Ascending aorta (tissue), 2 donors: ENCODE measurements at regions not wholly inside any gene's neighbourhood (a gene's known extent, or its start where the extent isn't known, plus 50 kb on each side); places are given as distances from the start of the nearest gene placed in this dataset.

ENCODE experiments used
- DNase-seq, 2 donors: peaks; one replicate each; pipeline ENCODE4 v3.0.0-alpha.2; 2019; ENCODE audit warnings: low spot score in 2 of 2
- H3K27ac ChIP-seq, 2 donors: fragments of 200-600 bp; sonication (generic); one replicate each; pipeline ENCODE4 v1.5.1; 2016 to 2017; ENCODE audit warnings: mild to moderate bottlenecking in 1 of 2
- H3K27me3 ChIP-seq: fragments of 200-600 bp; sonication (generic); one replicate; pipeline ENCODE4 v1.5.1; 2017
- H3K36me3 ChIP-seq, 2 donors: fragments of 200-600 bp; sonication (generic); one replicate each; pipeline ENCODE4 v1.5.1; 2016
- H3K4me1 ChIP-seq, 2 donors: fragments of 200-600 bp; sonication (generic); one replicate each; pipeline ENCODE4 v1.5.1; 2016 to 2017; ENCODE audit warnings: mild to moderate bottlenecking in 1 of 2
- H3K4me3 ChIP-seq, 2 donors: fragments of 200-600 bp; sonication (generic); one replicate each; pipeline ENCODE4 v1.5.1; 2016 to 2017; ENCODE audit warnings: mild to moderate bottlenecking in 1 of 2
- H3K9me3 ChIP-seq, 2 donors: fragments of 200-600 bp; sonication (generic); one replicate each; pipeline ENCODE4 v1.5.1; 2016
- intact Hi-C: fragments of 100-400 bp; cut with DNase I; formaldehyde crosslinking; loops from one replicate; pipeline ENCODE4 v1.15.1; 2023
- TF ChIP-seq, protein P1 (sequence below), 3 experiments: fragments of 200-600 bp in 2 of 3; fragments of 450-650 bp in 1 of 3; sonication (generic) in 2 of 3; IDR thresholded peaks; one replicate each; pipeline ENCODE4 v1.5.1; 2016 to 2019; ENCODE audit warnings: antibody characterized with exemption in 3 of 3, mild to moderate bottlenecking in 1 of 3, moderate library complexity in 1 of 3

DNA sequence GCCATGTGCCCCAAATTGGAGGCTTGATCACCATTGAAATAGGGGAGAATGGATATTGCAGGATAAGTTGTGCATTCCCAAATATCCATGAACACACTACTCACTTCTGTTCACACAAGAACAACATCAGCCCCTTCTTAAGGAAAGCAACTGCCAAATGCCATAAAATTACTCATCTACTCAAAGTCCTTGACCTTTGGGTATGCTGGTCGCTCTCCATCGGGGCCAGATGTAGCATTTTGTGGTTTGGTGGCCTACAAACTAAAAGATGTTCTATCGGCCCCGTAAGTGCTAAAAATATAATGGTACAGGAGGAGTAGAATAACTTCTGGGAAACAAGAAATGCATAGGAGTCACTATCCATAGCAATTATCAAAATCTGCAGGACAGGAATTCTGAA is 362.6 kb downstream of the AEBP2 start:
- intact Hi-C loops, result loop anchor here (5.0 kb wide), 1 partner anchor 45 kb away; no protein-coding TSS in a partner anchor
- H3K27ac ChIP-seq, result peak overlapping the region; percentile 66 to 82
- H3K27me3 ChIP-seq, result no peaks in the 10 kb centered on the region
- no peak overlapping the region for H3K4me3 ChIP-seq
- H3K36me3 ChIP-seq, result no peaks in the 10 kb centered on the region
- DNase-seq, result no peak
- H3K9me3 ChIP-seq, result no peaks in the 10 kb centered on the region
- TF ChIP-seq, protein P1, sequence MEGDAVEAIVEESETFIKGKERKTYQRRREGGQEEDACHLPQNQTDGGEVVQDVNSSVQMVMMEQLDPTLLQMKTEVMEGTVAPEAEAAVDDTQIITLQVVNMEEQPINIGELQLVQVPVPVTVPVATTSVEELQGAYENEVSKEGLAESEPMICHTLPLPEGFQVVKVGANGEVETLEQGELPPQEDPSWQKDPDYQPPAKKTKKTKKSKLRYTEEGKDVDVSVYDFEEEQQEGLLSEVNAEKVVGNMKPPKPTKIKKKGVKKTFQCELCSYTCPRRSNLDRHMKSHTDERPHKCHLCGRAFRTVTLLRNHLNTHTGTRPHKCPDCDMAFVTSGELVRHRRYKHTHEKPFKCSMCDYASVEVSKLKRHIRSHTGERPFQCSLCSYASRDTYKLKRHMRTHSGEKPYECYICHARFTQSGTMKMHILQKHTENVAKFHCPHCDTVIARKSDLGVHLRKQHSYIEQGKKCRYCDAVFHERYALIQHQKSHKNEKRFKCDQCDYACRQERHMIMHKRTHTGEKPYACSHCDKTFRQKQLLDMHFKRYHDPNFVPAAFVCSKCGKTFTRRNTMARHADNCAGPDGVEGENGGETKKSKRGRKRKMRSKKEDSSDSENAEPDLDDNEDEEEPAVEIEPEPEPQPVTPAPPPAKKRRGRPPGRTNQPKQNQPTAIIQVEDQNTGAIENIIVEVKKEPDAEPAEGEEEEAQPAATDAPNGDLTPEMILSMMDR (IDR thresholded peaks at IDR 0.05), result no peak
- H3K4me1 ChIP-seq, result peaks cover 0 to 17% of the 10 kb centered on the region in 2 donors

GRCh38 chr12:19802915-19803314 is 363.6 kb downstream of the AEBP2 start:
- TF ChIP-seq, protein P1 (IDR thresholded peaks at IDR 0.05), result no peak
- Histone ChIP-seq H3K4me1 (peaks cover 2 to 22% of the 10 kb centered on the region in 2 donors), H3K4me3 (no peak overlapping the region), H3K27ac (peak overlapping the region in 1 of 2 donors; percentile 82), H3K27me3 (no peaks in the 10 kb centered on the region), H3K9me3 (no peaks in the 10 kb centered on the region), H3K36me3 (no peaks in the 10 kb centered on the region)
- intact Hi-C loops, result loop anchor here (5.0 kb wide), 1 partner anchor 44 kb away; no protein-coding TSS in a partner anchor
- no peak for DNase-seq

DNA sequence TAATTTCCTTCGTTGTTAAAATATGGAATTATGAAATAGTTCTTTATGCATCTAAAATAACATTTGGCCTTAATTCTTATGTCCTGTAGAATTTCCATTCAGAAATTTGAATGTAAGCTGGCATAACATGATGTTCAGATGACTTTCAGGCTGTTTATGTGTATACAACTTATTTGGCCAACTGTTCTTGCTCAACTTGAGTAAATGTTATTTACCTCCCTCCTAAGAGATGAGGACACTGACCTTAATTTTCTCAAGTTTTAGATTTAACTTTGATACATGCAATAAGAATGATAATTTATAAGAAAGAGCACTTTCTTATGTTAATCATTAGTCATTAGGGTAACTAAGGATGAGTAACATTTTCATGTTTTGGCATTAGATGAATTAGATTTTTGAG is 365.4 kb downstream of the AEBP2 start:
- Histone ChIP-seq H3K36me3 (no peaks in the 10 kb centered on the region), H3K4me3 (no peak overlapping the region), H3K27me3 (no peaks in the 10 kb centered on the region), H3K4me1 (peaks cover 2 to 24% of the 10 kb centered on the region in 2 donors), H3K9me3 (no peaks in the 10 kb centered on the region), H3K27ac (no peak overlapping the region)
- TF ChIP-seq, protein P1 (IDR thresholded peaks at IDR 0.05), result no peak
- intact Hi-C loops, result loop anchor here (5.0 kb wide), 1 partner anchor 43 kb away; no protein-coding TSS in a partner anchor
- no peak for DNase-seq

GRCh38 chr12:19808371-19808770 is 369.1 kb downstream of the AEBP2 start:
- DNase-seq, result no peak
- no peak overlapping the region for H3K4me3 ChIP-seq
- H3K36me3 ChIP-seq, result no peaks in the 10 kb centered on the region
- H3K27me3 ChIP-seq, result no peaks in the 10 kb centered on the region
- TF ChIP-seq, protein P1 (IDR thresholded peaks at IDR 0.05), result no peak
- intact Hi-C loops, result no loop called here
- H3K4me1 ChIP-seq, result peaks cover 2 to 18% of the 10 kb centered on the region in 2 donors
- H3K27ac ChIP-seq, result peak overlapping the region; percentile 55 to 71
- H3K9me3 ChIP-seq, result no peaks in the 10 kb centered on the region

GRCh38 chr12:19810213-19810612 is 370.9 kb downstream of the AEBP2 start:
- Histone ChIP-seq H3K27me3 (no peaks in the 10 kb centered on the region), H3K4me1 (peaks cover 2 to 18% of the 10 kb centered on the region in 2 donors), H3K4me3 (no peak overlapping the region), H3K36me3 (no peaks in the 10 kb centered on the region), H3K9me3 (no peaks in the 10 kb centered on the region), H3K27ac (peak overlapping the region; percentile 30 to 50)
- intact Hi-C loops, result no loop called here
- no peak for DNase-seq
- TF ChIP-seq, protein P1 (IDR thresholded peaks at IDR 0.05), result no peak

- Histone ChIP-seq H3K4me1 (peaks cover 2 to 14% of the 10 kb centered on the region in 2 donors), H3K36me3 (no peaks in the 10 kb centered on the region), H3K27ac (no peak overlapping the region), H3K9me3 (no peaks in the 10 kb centered on the region), H3K4me3 (no peak overlapping the region), H3K27me3 (no peaks in the 10 kb centered on the region)
- intact Hi-C loops, result no loop called here
- DNase-seq, result no peak
- TF ChIP-seq, protein P1 (IDR thresholded peaks at IDR 0.05), result no peak
Observed at GRCh38 chr12:19811922-19812321, 372.6 kb downstream of the AEBP2 start.
